SK-N-SH treated with all-trans-retinoic acid at 6 μM for 48 hours (cell line): ENCODE measurements at regions not wholly inside any gene's neighbourhood (a gene's known extent, or its start where the extent isn't known, plus 50 kb on each side); places are given as distances from the start of the nearest gene placed in this dataset.
"Not testable (repeated sequence)": the region's sequence is repeated elsewhere in the genome, so short reads cannot be mapped to it uniquely, and the experiment has no call there.

Source experiments
- ATAC-seq: fragments of 200-7000 bp; cut with Tn5 transposase; 3 replicates; pipeline ENCODE4 v1.9.1; 2020; ENCODE audit warnings: mild to moderate bottlenecking, moderate library complexity
- ARNTL ChIP-seq: fragments of 450-650 bp; formaldehyde crosslinking; IDR thresholded peaks from 2 replicates; pipeline ENCODE4 v1.5.0; 2020; ENCODE audit warnings: low read depth, mild to moderate bottlenecking, moderate library complexity, borderline replicate concordance
- BACH2 ChIP-seq: fragments of 250-450 bp; sonication (Bioruptor Pico); IDR thresholded peaks from 2 replicates; pipeline ENCODE4 v1.9.0; 2021; ENCODE audit warnings: mild to moderate bottlenecking, borderline replicate concordance
- CREB5 ChIP-seq: fragments of 250-450 bp; sonication (Bioruptor Pico); IDR thresholded peaks from 2 replicates; pipeline ENCODE4 v1.5.1; 2020; ENCODE audit warnings: low read depth, mild to moderate bottlenecking, moderate library complexity
- CSDC2 ChIP-seq: fragments of 250-450 bp; sonication (Bioruptor Pico); IDR thresholded peaks from 2 replicates; pipeline ENCODE4 v1.5.0; 2020; ENCODE audit warnings: mild to moderate bottlenecking, moderate library complexity
- CSRNP3 ChIP-seq: fragments of 250-450 bp; sonication (Bioruptor Pico); IDR thresholded peaks from 2 replicates; pipeline ENCODE4 v1.5.1; 2021; ENCODE audit warnings: mild to moderate bottlenecking, moderate library complexity
- ESRRG ChIP-seq: fragments of 250-450 bp; sonication (Bioruptor Pico); IDR thresholded peaks from 2 replicates; pipeline ENCODE4 v1.6.1; 2021; ENCODE audit warnings: mild to moderate bottlenecking
- ISL1 ChIP-seq: fragments of 250-450 bp; sonication (Bioruptor Pico); IDR thresholded peaks from 2 replicates; pipeline ENCODE4 v2.1.2; 2022; ENCODE audit warnings: mild to moderate bottlenecking, moderate library complexity
- OSR1 ChIP-seq: fragments of 250-450 bp; sonication (Bioruptor Pico); IDR thresholded peaks from 2 replicates; pipeline ENCODE4 v1.8.0; 2022; ENCODE audit warnings: moderate library complexity, mild to moderate bottlenecking, inconsistent platforms
- PATZ1 ChIP-seq: fragments of 250-450 bp; sonication (Bioruptor Pico); IDR thresholded peaks from 2 replicates; pipeline ENCODE4 v1.8.0; 2020; ENCODE audit warnings: mild to moderate bottlenecking, moderate library complexity, borderline replicate concordance
- POU6F1 ChIP-seq: fragments of 250-450 bp; sonication (Bioruptor Pico); IDR thresholded peaks from 2 replicates; pipeline ENCODE4 v1.8.0; 2021; ENCODE audit warnings: low read depth, mild to moderate bottlenecking, moderate library complexity, borderline replicate concordance
- RARB ChIP-seq: fragments of 250-450 bp; sonication (Bioruptor Pico); IDR thresholded peaks from 2 replicates; pipeline ENCODE4 v1.8.0; 2021; ENCODE audit warnings: mild to moderate bottlenecking, moderate library complexity
- SNAI2 ChIP-seq: fragments of 250-450 bp; sonication (Bioruptor Pico); IDR thresholded peaks from 2 replicates; pipeline ENCODE4 v1.5.0; 2020; ENCODE audit warnings: mild to moderate bottlenecking, moderate library complexity
- TCF4 ChIP-seq: fragments of 250-450 bp; sonication (Bioruptor Pico); IDR thresholded peaks from 2 replicates; pipeline ENCODE4 v1.8.0; 2021; ENCODE audit warnings: mild to moderate bottlenecking, moderate library complexity, borderline replicate concordance
- TSHZ2 ChIP-seq: fragments of 250-450 bp; sonication (Bioruptor Pico); IDR thresholded peaks from 2 replicates; pipeline ENCODE4 v1.5.0; 2020; ENCODE audit warnings: mild to moderate bottlenecking, moderate library complexity
- ZC3H10 ChIP-seq: fragments of 250-450 bp; sonication (Bioruptor Pico); IDR thresholded peaks from 2 replicates; pipeline ENCODE4 v1.5.1; 2021; ENCODE audit warnings: mild to moderate bottlenecking, moderate library complexity
- ZFP3 ChIP-seq: fragments of 250-450 bp; sonication (Bioruptor Pico); IDR thresholded peaks from 2 replicates; pipeline ENCODE4 v1.5.0; 2020; ENCODE audit warnings: mild to moderate bottlenecking, moderate library complexity
- ZFP30 ChIP-seq: fragments of 450-650 bp; formaldehyde crosslinking; IDR thresholded peaks from 2 replicates; pipeline ENCODE4 v1.5.0; 2022; ENCODE audit warnings: mild to moderate bottlenecking, moderate library complexity
- ZNF565 ChIP-seq: fragments of 450-650 bp; formaldehyde crosslinking; conservative IDR thresholded peaks from 2 replicates; pipeline ENCODE4 v1.5.0; 2020; ENCODE audit warnings: low read depth, mild to moderate bottlenecking, moderate library complexity
- ZNF70 ChIP-seq: fragments of 450-650 bp; formaldehyde crosslinking; IDR thresholded peaks from 2 replicates; pipeline ENCODE4 v1.5.0; 2020; ENCODE audit warnings: mild to moderate bottlenecking, moderate library complexity
- ZNF8 ChIP-seq: fragments of 450-650 bp; formaldehyde crosslinking; IDR thresholded peaks from 2 replicates; pipeline ENCODE4 v1.5.0; 2020; ENCODE audit warnings: mild to moderate bottlenecking, moderate library complexity

DNA sequence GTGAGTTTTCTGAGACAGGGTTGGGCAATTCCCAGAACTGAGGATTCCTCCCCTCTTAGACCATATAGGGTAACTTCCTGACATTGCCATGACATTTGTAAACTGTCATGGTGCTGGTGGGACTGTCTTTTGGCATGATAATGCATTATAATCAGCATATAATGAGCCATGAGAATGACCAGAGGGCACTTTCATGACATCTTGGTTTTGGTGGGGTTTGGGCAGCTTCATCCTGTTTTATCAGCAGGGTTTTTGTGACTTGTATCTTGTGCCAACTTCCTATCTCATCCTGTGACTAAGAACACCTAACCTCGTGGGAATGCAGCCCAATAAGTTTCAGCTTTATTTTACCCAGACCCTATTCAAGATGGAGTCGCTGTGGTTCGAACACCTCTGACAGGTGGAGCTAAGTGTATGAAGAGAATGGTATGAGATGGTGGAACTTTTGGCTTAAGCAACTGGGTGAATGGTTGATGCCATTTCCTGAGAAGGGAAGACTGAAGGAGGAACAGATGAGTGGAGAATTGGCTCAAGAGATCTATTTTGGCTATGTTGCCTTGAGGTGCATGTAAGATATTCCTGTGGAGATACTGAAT lies 217.3 kb downstream of the RAB11FIP4 start:
- ATAC-seq = no peak
- TF ChIP-seq SNAI2 (peak; percentile 77; the same call in 1 of the 2 replicates), TSHZ2 (CRISPR knock-in tag) (no peak), CSDC2 (CRISPR knock-in tag) (peak; percentile 92; the same call in 1 of the 2 replicates), ARNTL (CRISPR knock-in tag) (no peak), RARB (no peak), BACH2 (no peak), ZNF70 (CRISPR knock-in tag) (no peak), OSR1 (CRISPR knock-in tag) (no peak), ESRRG (CRISPR knock-in tag) (no peak), PATZ1 (CRISPR knock-in tag) (no peak), ZFP3 (CRISPR knock-in tag) (peak; percentile 62; the same call in 1 of the 2 replicates), POU6F1 (no peak), ZFP30 (no peak), ISL1 (0 out of 2 replicates have a peak, but pooled peaks have one; percentile 37), CREB5 (CRISPR knock-in tag) (no peak), ZNF8 (CRISPR knock-in tag) (no peak), ZNF565 (CRISPR knock-in tag) (no peak)
- TF ChIP-seq, all 23 proteins: peak for 4

DNA sequence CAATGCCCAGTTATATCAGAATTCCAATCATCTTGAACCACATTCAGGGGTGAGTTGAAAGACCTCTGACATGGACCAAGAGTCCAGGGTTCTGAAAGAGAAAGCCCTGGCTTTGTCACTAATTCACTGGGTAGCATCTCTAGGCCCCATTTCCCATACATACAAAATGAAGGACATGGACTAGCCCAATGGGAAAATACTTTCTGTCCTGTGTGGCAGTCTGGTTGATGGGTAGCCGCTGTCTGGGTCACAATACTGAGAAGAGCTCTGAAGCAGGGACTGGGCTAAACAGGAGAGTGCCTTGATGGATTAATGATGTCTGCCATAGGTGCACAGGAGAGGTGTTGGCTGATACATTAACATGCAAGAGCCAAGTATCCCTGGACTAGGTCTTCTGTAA lies 214.3 kb downstream of the RAB11FIP4 start:
- TF ChIP-seq TCF4 (CRISPR knock-in tag) (no peak), ZFP30 (no peak), CSDC2 (CRISPR knock-in tag) (no peak), ISL1 (no peak), ARNTL (CRISPR knock-in tag) (no peak), ZFP3 (CRISPR knock-in tag) (no peak), RARB (no peak), ZNF70 (CRISPR knock-in tag) (no peak), SNAI2 (no peak), CSRNP3 (CRISPR knock-in tag) (no peak), ZC3H10 (CRISPR knock-in tag) (no peak)
- ATAC-seq = no peak

- no peak for ATAC-seq
- no peak for TF ChIP-seq RARB
- no peak for TF ChIP-seq POU6F1
- no peak for TF ChIP-seq CSDC2 (CRISPR knock-in tag)
Observed at GRCh38 chr17:31604936-31605335, 213.5 kb downstream of the RAB11FIP4 start.

- ATAC-seq = not testable (repeated sequence)
Observed at GRCh38 chr17:31600144-31600543, 208.7 kb downstream of the RAB11FIP4 start.
